GM19468 (cell line): ENCODE measurements at regions not wholly inside any gene's neighbourhood (a gene's known extent, or its start where the extent isn't known, plus 50 kb on each side); places are given as distances from the start of the nearest gene placed in this dataset.

ENCODE experiments used
- ATAC-seq: cut with Tn5 transposase; IDR thresholded peaks from one replicate; pipeline ENCODE4 v1.9.1; 2021; ENCODE audit warnings: mild to moderate bottlenecking, moderate library complexity, moderate number of reproducible peaks; ENCODE audit not compliant: unreplicated experiment; ENCODE audit errors: extremely low read depth

DNA sequence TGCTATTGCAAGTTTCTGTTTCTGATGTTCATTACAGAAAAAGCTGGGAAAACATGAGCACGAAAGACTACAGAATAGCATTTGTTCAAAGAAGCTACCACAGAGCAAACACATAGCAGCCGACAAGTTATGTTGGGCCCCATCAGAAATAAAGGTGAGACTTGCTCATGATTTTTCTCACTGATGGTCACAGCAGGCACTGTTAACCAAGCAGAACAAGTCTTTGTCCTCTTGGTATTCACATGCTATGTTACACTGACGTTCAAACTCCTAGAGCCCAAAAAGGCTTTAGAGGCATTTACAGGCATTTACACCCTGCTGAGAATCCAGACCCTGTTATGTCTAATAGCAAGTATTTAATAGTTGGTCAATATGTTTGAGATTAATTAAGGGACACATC lies 235.0 kb upstream of the HNMT start:
- ATAC-seq, result no peak

DNA sequence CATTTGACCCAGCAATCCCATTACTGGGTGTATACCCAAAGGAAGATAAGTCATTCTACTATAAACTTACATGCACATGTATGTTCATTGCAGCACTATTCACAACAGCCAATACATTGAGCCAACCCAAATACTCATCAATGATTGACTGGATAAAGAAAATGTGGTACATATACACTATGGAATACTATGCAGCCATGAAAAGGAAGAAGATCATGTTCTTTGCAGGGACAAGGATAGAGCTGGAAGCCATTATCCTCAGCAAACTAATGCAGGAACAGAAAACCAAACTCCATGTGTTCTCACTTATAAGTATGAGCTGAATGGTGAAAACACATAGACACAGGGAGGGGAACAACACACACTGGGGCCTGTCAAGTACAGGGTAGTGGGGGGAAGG lies 226.7 kb upstream of the HNMT start:
- ATAC-seq, result no peak

DNA sequence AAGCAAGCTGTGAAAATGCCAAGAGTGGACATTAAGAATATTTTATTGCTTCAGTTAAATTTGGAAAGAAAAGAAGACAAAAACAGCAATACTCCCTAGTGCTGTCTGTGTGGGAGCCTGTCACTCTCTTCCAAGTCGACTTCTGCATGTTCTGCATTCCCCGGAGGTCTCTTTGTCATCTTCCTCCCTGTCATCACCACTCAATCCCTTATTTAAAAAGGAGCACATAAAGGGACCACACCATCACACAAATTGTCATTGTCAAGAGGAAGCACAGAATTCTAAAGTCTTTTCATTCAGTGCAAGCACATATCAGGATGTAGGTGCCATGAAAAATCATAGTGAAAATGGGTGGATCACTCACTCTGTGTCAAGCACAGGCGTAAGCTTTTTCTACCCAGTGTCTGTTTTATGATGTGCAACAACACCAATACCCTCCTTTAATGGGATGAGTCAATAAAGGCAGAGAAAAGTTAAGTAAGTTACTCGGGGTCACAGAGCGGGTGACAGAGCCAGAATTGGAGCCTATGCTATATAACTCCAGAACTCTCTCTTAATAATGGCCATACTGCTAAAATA lies 222.4 kb upstream of the HNMT start:
- ATAC-seq, result no peak

DNA sequence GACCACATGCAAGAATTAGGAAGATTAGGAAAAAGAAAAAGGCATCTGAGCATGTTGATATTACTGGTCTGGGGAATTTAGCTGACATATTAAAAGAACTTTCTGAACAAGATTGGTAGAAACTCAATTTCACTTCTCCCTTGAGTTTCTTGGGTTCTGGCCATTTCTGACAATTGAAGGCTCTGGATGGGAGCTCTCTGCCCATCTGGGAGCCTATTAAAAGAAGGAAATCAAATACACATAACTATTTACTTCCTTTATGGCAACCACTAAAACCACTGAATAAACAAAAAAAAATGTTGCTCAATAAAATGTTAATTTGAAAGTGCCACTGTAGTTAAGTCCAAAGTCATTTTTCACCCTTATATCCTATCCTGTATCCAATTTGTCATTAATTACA lies 216.8 kb upstream of the HNMT start:
- ATAC-seq, result no peak

DNA sequence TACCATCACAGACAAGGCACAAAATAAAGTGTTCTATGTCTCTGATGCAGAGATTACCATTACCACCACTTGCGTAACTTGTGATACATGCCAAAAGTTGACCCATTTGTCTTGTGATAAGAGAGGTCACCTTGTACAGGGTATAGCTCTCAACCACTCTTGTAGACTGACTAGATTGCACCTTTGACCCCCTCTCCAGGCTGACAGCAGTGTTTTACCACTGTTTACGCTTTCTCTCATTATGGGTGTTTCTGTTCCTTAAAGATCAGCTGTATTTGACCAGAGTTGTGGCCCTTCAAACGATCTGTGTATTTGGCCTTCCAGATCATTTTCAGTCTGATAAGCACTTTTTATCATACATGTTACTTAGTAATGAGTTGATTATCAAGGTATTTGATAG lies 215.7 kb upstream of the HNMT start:
- ATAC-seq, result no peak

DNA sequence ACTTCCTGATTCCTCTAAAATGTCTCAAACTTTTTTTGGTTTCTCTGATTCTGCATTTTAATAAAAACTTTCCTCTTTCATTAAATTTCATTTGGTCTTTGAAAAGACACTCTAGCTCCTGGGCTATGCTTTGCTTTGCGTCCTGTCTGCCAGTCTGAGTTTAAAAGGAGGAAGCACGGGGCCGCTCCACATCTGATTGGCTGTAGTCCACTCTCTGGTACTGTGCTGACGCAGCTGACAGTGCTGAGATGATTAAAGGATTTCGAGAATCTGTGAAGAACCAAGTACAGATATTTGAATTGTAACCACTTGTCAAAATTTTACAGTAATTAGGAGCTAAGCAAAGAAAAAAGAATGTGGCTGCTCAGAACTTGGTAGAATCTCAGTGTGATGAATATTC lies 199.6 kb upstream of the HNMT start:
- ATAC-seq, result no peak

DNA sequence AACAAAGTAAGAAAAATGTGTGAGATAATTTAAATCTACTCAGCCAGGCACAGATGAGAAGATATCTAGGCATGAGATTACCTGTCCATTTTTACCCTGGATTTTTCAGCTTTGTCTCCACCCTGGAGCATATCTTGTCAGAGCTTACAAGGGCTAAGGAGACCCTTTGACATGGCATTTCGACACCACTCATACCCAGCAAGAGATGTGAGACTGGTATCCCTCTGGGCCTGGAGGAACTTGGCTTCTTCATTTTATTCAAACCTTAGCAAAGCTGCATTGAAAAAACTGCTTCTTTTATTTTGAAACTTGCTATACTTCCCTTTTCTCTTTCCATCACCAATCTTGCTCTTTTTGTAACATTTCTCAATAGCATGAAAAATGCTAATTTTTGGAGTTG lies 194.9 kb upstream of the HNMT start:
- no peak for ATAC-seq

DNA sequence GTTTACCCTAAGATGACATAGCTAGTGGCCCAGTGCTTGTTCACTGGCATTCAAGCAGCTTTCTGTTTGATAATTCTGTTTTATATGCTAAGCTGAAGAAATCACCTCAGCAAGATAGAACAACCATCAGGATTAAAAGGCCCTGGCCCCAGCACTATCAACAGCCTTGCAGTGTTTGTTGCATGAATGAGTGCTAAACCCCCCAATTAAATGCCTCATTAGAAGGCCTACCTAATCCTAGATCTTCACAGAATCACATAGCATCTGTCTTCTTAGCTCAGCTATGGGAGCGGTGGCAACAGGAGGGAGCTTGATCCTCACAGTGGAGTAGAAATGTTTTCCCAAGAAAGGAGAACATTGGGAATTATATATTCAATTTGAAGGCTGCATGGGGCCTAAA lies 194.1 kb upstream of the HNMT start:
- no peak for ATAC-seq

DNA sequence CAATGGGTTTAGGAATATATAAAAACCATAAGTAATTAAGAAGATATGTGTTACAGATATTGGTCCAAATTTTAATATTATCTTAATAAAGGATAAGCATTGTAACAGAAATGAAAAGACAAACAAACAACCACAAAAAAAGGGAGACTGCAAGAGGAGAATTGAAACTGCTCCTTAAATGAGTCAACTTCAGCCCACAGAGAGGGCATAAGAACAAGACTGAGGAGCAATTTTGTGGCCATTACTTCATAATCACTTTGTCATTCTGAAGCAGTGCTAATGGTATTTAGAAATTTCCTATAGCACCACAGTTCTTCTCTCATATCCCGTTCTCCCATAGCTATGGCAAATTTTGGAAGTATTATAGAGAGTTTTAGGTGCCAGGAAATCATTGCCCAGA lies 193.2 kb upstream of the HNMT start:
- peak; percentile 36 for ATAC-seq

DNA sequence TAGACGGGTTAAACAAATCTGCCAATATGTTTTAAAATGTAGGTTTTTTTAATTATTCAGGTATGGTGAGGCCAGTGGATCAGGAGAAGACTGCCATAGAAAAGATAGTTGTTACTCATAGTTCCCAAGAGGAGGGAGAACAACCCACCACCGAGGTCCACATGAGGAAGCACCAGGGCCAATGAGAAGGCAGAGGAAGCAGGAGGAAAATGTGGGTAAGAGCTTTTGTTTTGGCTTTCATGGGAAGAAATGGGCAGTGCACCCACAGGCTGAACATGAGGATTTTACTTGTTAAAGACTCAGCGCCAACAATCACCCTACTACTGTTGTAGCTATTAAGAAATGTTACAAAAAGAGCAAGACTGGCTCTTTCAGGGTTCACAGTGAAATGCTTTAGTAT lies 191.8 kb upstream of the HNMT start:
- ATAC-seq, result no peak

DNA sequence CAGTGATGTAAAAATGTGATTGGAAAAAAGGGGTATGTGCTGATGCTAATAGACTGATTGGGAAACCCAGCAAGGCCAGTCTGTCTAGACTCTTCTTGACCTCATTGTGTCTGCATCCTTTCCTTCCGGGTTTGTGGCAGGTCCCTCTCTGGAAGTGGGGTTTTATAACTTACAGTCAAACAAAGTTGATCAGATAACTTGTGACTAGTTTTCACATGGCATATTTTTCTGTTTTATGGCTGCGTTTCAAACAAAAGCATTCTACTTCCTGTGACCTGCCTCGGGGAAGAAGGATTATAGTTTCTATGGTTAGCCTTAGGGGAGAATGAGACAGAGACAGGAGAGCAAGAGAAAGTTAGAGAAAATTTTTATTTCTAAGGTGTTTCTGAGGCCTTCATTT lies 188.7 kb upstream of the HNMT start:
- ATAC-seq, result no peak

DNA sequence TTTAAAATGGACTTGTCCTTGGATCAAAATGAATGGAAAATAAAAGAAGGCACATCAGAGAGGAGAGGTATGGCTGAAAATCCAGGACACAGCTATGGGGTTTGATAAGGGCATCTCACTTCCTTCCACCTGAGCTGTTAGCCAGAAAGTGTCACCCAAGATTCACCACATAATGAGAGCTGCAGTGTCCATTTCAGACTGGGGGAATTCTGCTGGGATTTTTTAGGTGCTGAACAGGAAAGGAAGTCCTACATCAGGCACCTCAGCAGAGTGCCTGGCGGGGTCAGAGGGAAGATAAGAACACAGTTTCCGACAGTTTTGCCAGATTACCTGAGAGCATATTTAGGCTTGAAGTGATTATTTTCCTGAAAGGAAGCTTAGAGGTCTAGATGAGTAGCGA lies 187.6 kb upstream of the HNMT start:
- no peak for ATAC-seq

DNA sequence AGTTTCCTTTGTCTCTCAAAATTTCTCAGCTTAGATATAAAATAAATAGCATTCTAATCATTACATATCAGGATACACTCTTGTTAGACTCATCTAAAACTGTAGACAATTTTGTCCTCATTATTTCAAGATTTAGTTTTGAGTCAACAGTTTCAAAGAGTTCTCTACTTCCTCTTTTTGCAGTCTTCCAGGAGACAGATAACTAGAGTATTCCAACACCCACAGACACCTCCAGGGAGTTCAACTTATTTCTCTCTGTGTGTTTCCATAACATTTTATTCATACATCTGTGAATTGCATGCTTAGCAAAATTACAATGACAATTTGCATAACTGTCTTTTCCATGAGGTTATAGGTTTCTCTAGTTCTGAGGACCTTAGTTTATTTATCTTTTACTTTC lies 166.6 kb upstream of the HNMT start:
- no peak for ATAC-seq

DNA sequence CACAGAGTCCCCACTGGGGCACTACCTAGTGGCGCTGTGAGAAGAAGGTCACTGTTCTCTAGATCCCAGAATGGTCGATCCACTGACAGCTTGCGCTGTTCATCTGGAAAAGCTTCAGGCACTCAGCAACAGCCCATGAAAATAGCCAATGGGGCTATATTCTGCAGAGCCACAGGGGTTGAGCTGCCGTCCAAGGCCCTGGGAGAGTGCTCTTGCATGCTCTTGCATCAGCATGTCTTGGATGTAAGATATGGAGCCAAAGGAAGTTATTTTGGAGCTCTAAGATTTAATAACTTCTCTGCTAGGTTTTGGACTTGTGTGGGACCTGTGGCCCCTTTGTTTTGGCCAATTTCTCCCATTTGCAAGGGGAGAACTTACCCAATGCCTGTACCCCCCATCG lies 164.7 kb upstream of the HNMT start:
- ATAC-seq, result no peak

DNA sequence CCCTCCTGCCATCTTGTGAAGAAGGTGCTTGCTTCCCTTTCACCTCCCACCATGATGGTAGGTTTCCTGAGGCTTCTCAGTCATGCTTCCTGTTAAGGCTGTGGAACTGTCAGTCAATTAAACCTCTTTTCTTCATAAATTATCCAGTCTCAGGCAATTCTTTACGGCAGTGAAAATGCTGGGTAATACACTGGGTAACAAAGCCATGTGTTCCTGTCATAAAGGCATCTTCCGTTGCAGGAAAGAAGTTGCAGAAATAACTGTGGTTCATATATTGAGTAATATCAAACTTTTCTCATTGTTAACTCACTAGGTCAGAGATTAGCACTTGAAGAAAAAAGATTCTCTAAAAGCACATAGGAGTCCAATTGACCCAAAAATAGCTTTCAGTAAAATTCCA lies 163.9 kb upstream of the HNMT start:
- no peak for ATAC-seq

DNA sequence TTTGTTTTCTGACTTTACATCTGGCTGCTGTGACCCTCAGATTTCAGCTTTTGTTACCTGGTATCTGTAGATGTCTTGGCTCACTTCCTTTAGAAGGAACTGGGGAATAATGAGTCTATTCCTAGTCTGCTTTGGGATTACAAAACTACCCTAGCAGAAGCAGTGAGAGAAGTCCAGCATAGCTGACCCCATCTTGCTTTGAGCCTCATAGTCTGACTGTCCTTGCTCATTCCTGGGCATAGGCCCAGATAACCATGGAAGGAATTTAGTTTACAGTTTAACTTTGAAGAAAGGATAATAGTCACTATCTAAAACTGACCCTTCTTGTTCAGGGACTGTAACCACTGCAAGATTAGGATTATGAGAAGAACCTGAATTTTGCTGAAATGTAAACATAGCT lies 163.0 kb upstream of the HNMT start:
- ATAC-seq, result no peak

DNA sequence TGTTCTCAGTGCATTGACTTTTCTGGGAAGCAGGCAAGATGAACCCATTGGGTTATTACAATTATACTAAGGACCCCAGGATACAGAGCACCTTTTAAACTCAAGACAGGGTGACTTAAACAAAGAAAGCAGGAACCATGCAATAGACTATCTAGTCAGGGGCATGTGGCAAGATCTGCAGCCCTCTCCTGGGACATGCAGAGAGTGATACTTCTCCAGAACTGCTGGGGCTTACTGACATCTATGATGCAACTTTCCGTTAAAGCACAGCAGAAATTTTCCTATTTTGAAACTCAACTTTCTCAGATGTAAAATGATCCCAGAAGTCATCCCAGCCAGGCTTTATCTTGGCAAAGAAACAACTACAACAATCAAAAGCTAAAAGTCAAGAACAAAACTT lies 162.2 kb upstream of the HNMT start:
- ATAC-seq, result no peak

DNA sequence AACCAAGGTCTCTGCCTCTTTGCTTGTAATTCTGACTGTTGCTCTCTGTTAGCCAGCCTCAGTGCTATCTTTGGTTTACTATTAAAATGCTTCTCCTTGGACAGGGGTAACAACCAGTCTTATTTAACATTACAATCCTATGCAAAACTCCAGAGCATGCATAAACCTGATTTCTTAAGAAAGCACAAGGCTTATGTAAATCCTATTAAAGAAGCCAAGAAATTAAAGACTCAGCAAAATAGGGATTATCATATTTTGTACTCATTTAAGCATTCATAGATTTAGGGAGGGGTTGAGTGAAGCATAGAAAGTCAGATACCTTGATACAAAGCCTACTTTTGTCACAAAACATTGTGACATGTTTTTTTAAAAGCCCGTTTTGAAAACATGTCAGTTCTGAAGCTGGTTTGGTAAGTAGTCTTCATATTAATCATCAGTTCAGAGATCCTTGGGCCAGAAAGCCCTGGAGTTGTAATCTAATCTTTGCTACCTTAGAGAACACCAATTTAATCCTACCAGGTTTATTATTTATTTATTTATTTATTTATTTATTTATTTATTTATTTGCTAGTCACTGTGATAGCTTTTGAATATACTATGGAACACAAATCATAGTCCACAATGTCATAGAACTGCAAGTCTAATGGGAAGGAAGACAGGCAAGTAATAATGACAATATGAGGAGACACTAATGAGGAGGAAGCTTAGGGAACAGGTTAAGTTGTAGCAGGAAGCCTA lies 158.0 kb upstream of the HNMT start:
- ATAC-seq, result no peak

DNA sequence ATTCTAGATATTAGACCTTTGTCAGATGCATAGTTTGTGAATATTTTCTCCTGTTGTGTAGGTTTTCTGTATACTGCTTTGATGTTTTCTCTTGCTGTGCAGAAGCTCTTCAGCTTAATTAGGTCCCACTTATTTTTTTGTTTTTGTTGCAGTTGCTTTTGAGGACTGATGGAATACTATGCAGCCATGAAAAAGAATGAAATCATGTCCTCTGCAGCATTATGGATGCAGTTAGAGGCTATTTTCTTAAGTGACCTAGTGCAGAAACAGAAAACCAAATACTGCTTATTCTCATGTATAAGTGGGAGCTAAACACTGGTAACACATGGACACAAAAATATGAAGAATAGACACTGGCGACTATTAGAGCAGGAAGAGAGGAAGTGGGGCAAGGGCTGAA lies 155.0 kb upstream of the HNMT start:
- no peak for ATAC-seq

DNA sequence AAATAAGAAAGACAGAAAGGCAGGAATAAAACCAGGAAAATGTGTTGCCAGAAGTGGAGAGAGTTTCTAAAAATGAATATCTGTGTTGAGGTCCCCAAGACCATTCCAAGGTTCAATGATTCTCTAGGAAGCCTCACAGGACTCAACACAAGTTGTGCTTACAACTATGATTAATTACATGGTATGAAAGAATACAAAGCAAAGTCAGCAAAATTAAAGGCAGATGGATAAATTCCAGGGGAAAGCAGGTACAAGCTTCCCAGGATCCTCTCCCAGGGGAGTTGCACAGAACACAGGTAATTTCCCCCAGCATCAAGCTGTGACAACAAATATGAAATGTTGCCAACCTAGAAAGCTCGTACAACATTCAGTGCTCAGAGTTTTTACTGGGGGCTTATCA lies 154.4 kb upstream of the HNMT start:
- no peak for ATAC-seq

DNA sequence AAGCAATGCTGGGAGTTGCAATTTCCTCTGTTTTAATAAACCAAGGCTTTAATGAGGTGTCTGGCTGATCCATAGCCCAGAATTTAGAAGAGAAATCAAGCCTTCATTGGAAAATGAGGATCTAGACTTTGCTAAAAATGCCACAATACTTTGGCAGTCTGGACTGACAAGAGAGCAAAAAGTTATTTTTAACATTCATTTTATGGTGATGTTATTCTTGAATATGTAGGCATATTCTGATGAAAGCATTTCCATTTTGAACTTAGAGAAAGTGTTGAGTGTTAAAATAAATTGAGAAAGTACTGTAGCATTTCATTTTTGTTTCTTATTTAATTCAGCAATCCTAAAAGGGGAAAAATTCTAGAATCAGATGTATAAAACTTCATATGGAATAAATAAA lies 151.8 kb upstream of the HNMT start:
- no peak for ATAC-seq

DNA sequence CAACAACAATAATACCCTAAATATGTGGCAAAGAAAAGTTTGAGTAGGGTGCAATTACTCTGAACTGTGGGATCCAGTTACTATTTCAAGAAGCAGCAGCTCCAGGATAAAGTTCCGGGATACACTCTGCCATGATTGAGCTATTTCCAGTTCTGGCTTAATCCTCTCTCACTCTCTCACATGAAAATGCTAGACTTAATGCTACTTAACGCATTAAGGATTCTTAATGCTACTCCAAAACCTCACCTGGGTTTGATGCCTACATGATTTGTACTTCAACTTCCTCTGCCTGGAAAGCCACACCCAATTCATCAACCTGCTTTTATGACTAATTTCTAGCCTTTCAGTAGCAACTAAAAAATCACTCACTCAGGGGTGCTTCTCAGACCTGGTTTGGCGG lies 151.1 kb upstream of the HNMT start:
- no peak for ATAC-seq
